Hematopoietic multipotent progenitor cell treated with erythropoietin and hydrocortisone succinate and interleukin-3 and kit ligand, for 15 days (in vitro differentiated cells): ENCODE measurements at regions not wholly inside any gene's neighbourhood (a gene's known extent, or its start where the extent isn't known, plus 50 kb on each side); places are given as distances from the start of the nearest gene placed in this dataset.

Experiments used
- DNase-seq: peaks from one replicate; pipeline ENCODE4 v3.0.0-alpha.2; 2015; ENCODE audit warnings: low spot score

- DNase-seq, result no peak
These were observed 637.9 kb downstream of the MED13L start for GRCh38 chr12:115639648-115640012.

- no peak for DNase-seq
These were observed 638.5 kb downstream of the MED13L start for GRCh38 chr12:115638733-115639647.

GRCh38 chr12:115636546-115636945, 640.9 kb downstream of the MED13L start:
- no peak for DNase-seq

GRCh38 chr12:115632308-115632707, 645.2 kb downstream of the MED13L start:
- no peak for DNase-seq

- DNase-seq, result no peak
These were observed 647.4 kb downstream of the MED13L start for GRCh38 chr12:115630136-115630535.

GRCh38 chr12:115626210-115626609, 651.3 kb downstream of the MED13L start:
- DNase-seq, result no peak

- DNase-seq, result no peak
These were observed 653.6 kb downstream of the MED13L start for GRCh38 chr12:115623764-115624334.

- DNase-seq, result no peak
These were observed 654.2 kb downstream of the MED13L start for GRCh38 chr12:115623275-115623674.

GRCh38 chr12:115620816-115621215, 656.7 kb downstream of the MED13L start:
- no peak for DNase-seq

- DNase-seq, result no peak
These were observed 657.6 kb downstream of the MED13L start for GRCh38 chr12:115619889-115620288.

- DNase-seq, result no peak
These were observed 658.4 kb downstream of the MED13L start for GRCh38 chr12:115619061-115619460.

GRCh38 chr12:115618105-115618504, 659.4 kb downstream of the MED13L start:
- DNase-seq, result no peak

- DNase-seq, result no peak
These were observed 660.1 kb downstream of the MED13L start for GRCh38 chr12:115617391-115617790.

GRCh38 chr12:115611477-115611876, 666.0 kb downstream of the MED13L start:
- DNase-seq, result no peak

- no peak for DNase-seq
These were observed 668.1 kb downstream of the MED13L start for GRCh38 chr12:115609347-115609746.

- no peak for DNase-seq
These were observed 671.5 kb downstream of the MED13L start for GRCh38 chr12:115606040-115606439.

GRCh38 chr12:115598871-115599811, 678.4 kb downstream of the MED13L start:
- no peak for DNase-seq

- no peak for DNase-seq
These were observed 680.3 kb downstream of the MED13L start for GRCh38 chr12:115597157-115597712.

GRCh38 chr12:115588131-115588530, 689.4 kb downstream of the MED13L start:
- no peak for DNase-seq

- no peak for DNase-seq
These were observed 693.3 kb downstream of the MED13L start for GRCh38 chr12:115584156-115584555.

GRCh38 chr12:115583591-115583990, 693.9 kb downstream of the MED13L start:
- DNase-seq, result no peak

GRCh38 chr12:115577401-115577800, 700.1 kb downstream of the MED13L start:
- DNase-seq, result no peak
